GM12865 (cell line): ENCODE measurements at regions not wholly inside any gene's neighbourhood (a gene's known extent, or its start where the extent isn't known, plus 50 kb on each side); places are given as distances from the start of the nearest gene placed in this dataset.

ENCODE experiments used
- DNase-seq: peaks from one replicate; pipeline ENCODE4 v3.0.0; 2010; ENCODE audit warnings: low read depth
- H3K4me3 ChIP-seq: 2 replicates; pipeline ENCODE4 v1.5.1; 2011; ENCODE audit warnings: mild to moderate bottlenecking, low read depth, low read length, control low read depth
- CTCF ChIP-seq: IDR thresholded peaks from 2 replicates; pipeline ENCODE4 v1.5.1; 2011; ENCODE audit warnings: low read length, control low read depth, low read depth, inconsistent platforms; ENCODE audit not compliant: insufficient read depth; ENCODE audit errors: missing control alignments

DNA sequence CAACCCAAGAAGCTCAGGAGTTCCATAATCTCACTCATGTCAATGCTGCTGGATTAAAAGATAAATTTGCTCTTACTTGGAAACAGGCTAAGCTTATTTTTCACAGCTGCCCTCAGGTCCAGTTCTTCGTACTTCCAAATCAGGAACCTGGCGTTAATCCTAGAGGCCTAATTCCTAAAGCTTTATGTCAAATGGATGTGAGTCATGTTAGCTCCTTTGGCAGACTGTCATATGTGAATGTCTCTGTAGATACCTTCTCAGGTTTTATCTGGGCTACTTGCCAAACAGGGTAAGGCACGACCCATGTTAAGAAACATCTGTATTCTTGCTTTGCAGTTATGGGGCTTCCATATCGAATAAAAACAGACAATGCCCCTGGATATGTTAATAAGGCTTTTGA, 504.6 kb downstream of the ALG10 start:
- DNase-seq = no peak
- H3K4me3 ChIP-seq = no peak overlapping the region
- TF ChIP-seq CTCF = no peak

- TF ChIP-seq CTCF = no peak
- DNase-seq = no peak
- no peak overlapping the region for H3K4me3 ChIP-seq
Measured at GRCh38 chr12:34547276-34547675, 525.0 kb downstream of the ALG10 start.

- TF ChIP-seq CTCF = no peak
- H3K4me3 ChIP-seq = no peak overlapping the region
- no peak for DNase-seq
Measured at GRCh38 chr12:34591966-34592365, 569.7 kb downstream of the ALG10 start.

DNA sequence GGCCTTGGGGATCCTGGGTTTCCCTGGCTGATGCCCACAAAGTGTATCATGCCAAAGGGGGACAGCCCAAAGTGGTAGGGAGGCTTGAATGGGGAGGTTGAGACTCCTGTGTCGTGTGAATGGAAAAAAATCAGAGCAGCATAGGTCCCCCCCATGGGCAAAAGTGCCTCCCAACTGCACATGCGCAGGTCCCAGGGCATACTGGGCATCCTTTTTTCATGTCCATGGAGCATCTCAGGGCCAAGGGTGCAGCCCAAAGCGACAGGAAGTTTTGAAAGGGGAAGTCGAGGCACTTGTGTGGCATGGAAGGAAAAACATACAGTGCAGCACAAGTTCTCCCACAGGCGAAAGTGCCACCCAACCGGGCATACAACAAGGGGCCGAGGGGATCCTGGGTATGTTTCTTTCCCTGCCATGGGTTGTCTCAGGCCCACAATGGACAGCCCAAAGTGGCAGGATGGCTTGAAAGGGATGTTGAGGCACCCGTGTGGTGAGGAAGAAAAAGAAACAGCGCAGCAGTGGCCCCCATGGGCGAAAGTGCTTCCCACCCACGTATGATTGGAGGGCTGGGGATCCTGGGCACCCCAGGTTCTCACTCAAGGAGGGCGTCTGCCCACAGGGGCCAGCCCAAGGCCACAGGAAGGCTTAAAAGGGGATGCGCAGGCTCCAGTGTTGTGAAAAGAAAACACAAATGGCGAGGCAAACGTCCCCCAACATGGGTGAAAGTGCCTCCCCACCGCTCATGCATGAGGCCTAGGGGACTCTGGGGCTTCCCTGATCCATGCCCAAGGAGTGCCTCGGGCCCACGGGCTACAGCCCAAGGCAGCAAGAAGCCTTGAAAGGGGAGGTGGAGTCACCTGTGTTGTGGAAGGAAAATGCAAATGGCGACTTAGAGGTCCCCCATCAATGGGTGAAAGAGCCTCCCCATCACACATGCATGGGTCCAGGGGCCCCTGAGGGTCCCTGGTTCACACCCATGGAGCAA, 573.7 kb downstream of the ALG10 start:
- no peak overlapping the region for H3K4me3 ChIP-seq
- DNase-seq = no peak
- TF ChIP-seq CTCF = no peak

GRCh38 chr12:34597548-34598351, 575.5 kb downstream of the ALG10 start:
- TF ChIP-seq CTCF = no peak
- no peak overlapping the region for H3K4me3 ChIP-seq
- DNase-seq = no peak

DNA sequence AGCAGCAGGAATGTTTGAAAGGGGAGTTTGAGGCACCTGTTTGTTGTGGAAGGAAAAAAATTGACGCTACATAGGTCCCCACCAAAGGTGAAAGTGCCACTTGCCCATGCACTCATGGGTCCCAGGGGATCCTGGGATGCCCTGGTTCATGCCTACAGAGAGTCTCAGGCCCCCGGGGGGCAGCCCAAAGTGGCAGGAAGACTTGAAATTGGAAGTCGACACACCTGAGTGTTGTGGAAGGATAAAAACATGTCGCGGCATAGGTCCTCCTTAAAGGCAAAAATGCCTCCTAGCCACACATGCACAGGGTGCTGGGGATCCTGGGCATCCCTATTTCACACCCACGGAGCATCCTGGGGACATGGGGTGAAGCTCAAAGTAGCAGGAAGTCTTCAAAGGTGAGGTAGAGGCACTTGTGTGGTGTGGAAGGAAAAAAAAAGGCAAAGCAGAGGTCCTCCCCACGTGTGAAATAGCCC, 576.1 kb downstream of the ALG10 start:
- TF ChIP-seq CTCF = no peak
- no peak overlapping the region for H3K4me3 ChIP-seq
- DNase-seq = no peak
